Ovary (tissue), 7 donors: ENCODE measurements at regions not wholly inside any gene's neighbourhood (a gene's known extent, or its start where the extent isn't known, plus 50 kb on each side); places are given as distances from the start of the nearest gene placed in this dataset.

Experiments
- DNase-seq, 5 donors: peaks; one replicate each; pipeline ENCODE4 v3.0.0-alpha.2; 2019 to 2020
- H3K27ac ChIP-seq, 2 donors: fragments of 200-600 bp; one replicate each; pipeline versions ENCODE4 v1.5.1 to v1.8.0; 2019 to 2022
- H3K27me3 ChIP-seq: fragments of 200-600 bp; one replicate; pipeline ENCODE4 v1.8.0; 2022
- H3K36me3 ChIP-seq: fragments of 200-600 bp; sonication (generic); one replicate; pipeline ENCODE4 v1.5.1; 2019
- H3K4me1 ChIP-seq: one replicate; pipeline ENCODE4 v1.8.1; 2013; ENCODE audit warnings: mild to moderate bottlenecking, moderate library complexity; ENCODE audit not compliant: insufficient read depth
- H3K4me3 ChIP-seq: fragments of 200-600 bp; sonication (generic); one replicate; pipeline ENCODE4 v1.5.1; 2017
- H3K9me3 ChIP-seq, 2 donors: fragments of 200-600 bp in 1 of 2; sonication (generic) in 1 of 2; one replicate each; pipeline versions ENCODE4 v1.5.1 to v1.8.1; 2013 to 2019; ENCODE audit warnings: mild to moderate bottlenecking in 1 of 2, moderate library complexity in 1 of 2
- CTCF ChIP-seq, 3 donors: fragments of 450-650 bp in 2 of 3; fragments of 200-600 bp in 1 of 3; IDR thresholded peaks; one replicate each; pipeline versions ENCODE4 v1.5.1 to v1.8.0; 2016 to 2022; ENCODE audit warnings: antibody characterized with exemption in 3 of 3, mild to moderate bottlenecking in 1 of 3
- EP300 ChIP-seq: sonication (generic); formaldehyde crosslinking; IDR thresholded peaks from one replicate; pipeline ENCODE4 v1.6.1; 2017; ENCODE audit warnings: antibody characterized with exemption
- POLR2A ChIP-seq: fragments of 450-650 bp; IDR thresholded peaks from one replicate; pipeline ENCODE4 v1.6.1; 2017; ENCODE audit warnings: antibody characterized with exemption, mild to moderate bottlenecking, moderate library complexity
- WGBS, 3 donors: extraction: QIAGEN DNeasy Blood & Tissue Kit in 1 of 3; methylation state at CpG; one replicate each; pipeline versions ENCODE4 v1.1.5 to v1.1.7; 2013 to 2017; 5-methylcytosine and 5-hydroxymethylcytosine counted together
- intact Hi-C, 4 donors: fragments of 100-400 bp; cut with DNase I; formaldehyde crosslinking; loops; one replicate each; pipeline versions ENCODE4 v1.11.0 to v1.15.1; 2022 to 2023
- donor health status: DM: no; HTN: no; CAD: no; lungs with moderate emphysema.
- donor health status: DM: no; HTN: no; CAD: no.
- donor health status: Bipolar disorder and iron deficiency.
- donor health status: DM: no; HTN: no; CAD: no.
- donor health status: DM: yes; HTN: yes; CAD: no.

GRCh38 chrX:14476205-14476604 is 53.1 kb upstream of the GLRA2 start:
- Histone ChIP-seq H3K4me1 (peaks cover 2% of the 10 kb centered on the region), H3K4me3 (no peak overlapping the region), H3K9me3 (no peaks in the 10 kb centered on the region), H3K27ac (no peak overlapping the region), H3K27me3 (no peaks in the 10 kb centered on the region), H3K36me3 (no peaks in the 10 kb centered on the region)
- intact Hi-C loops = no loop called here
- 13 to 21% (median 18%) methylated on average over 2 of the region's 2 CpGs for WGBS, 3 donors
- TF ChIP-seq POLR2A (no peak), EP300 (no peak), CTCF (IDR thresholded peaks at IDR 0.05) (no peak)
- no peak for DNase-seq

GRCh38 chrX:14449773-14450172 is 79.6 kb upstream of the GLRA2 start:
- Histone ChIP-seq H3K27ac (no peak overlapping the region), H3K36me3 (no peaks in the 10 kb centered on the region), H3K4me1 (no peaks in the 10 kb centered on the region), H3K9me3 (no peaks in the 10 kb centered on the region), H3K27me3 (no peaks in the 10 kb centered on the region), H3K4me3 (no peak overlapping the region)
- 70 to 88% (median 71%) methylated on average over 2 of the region's 2 CpGs for WGBS, 3 donors
- no peak for DNase-seq
- TF ChIP-seq CTCF (IDR thresholded peaks at IDR 0.05) (no peak), POLR2A (no peak), EP300 (no peak)
- intact Hi-C loops = no loop called here

- Histone ChIP-seq H3K27me3 (no peaks in the 10 kb centered on the region), H3K4me1 (no peaks in the 10 kb centered on the region), H3K27ac (no peak overlapping the region), H3K4me3 (no peak overlapping the region), H3K36me3 (no peaks in the 10 kb centered on the region), H3K9me3 (no peaks in the 10 kb centered on the region)
- no peak for DNase-seq
- 41 to 69% (median 61%) methylated on average over 9 of the region's 9 CpGs for WGBS, 3 donors
- TF ChIP-seq EP300 = no peak
- TF ChIP-seq CTCF (IDR thresholded peaks at IDR 0.05) = no peak
- TF ChIP-seq POLR2A = no peak
- intact Hi-C loops = no loop called here
Observed at GRCh38 chrX:14448406-14448805, 80.9 kb upstream of the GLRA2 start.

GRCh38 chrX:14440106-14440505 is 89.2 kb upstream of the GLRA2 start:
- no peak for DNase-seq
- WGBS, 3 donors = 63 to 69% (median 68%) methylated on average over 1 of the region's 1 CpG
- H3K4me1 ChIP-seq = no peaks in the 10 kb centered on the region
- intact Hi-C loops = no loop called here
- no peaks in the 10 kb centered on the region for H3K36me3 ChIP-seq
- H3K4me3 ChIP-seq = no peak overlapping the region
- no peak overlapping the region for H3K27ac ChIP-seq
- H3K9me3 ChIP-seq = no peaks in the 10 kb centered on the region
- TF ChIP-seq POLR2A (no peak), CTCF (IDR thresholded peaks at IDR 0.05) (no peak), EP300 (no peak)
- H3K27me3 ChIP-seq = no peaks in the 10 kb centered on the region

GRCh38 chrX:14427614-14428013 is 101.7 kb upstream of the GLRA2 start:
- WGBS, 3 donors = 54 to 67% (median 60%) methylated on average over 1 of the region's 1 CpG
- intact Hi-C loops = no loop called here
- H3K4me3 ChIP-seq = no peak overlapping the region
- no peak for DNase-seq
- H3K4me1 ChIP-seq = no peaks in the 10 kb centered on the region
- TF ChIP-seq POLR2A (no peak), EP300 (no peak), CTCF (IDR thresholded peaks at IDR 0.05) (no peak)
- no peak overlapping the region for H3K27ac ChIP-seq
- H3K9me3 ChIP-seq = no peaks in the 10 kb centered on the region
- H3K27me3 ChIP-seq = no peaks in the 10 kb centered on the region
- no peaks in the 10 kb centered on the region for H3K36me3 ChIP-seq
